ENCODE measurements at regions not wholly inside any gene's neighbourhood (a gene's known extent, or its start where the extent isn't known, plus 50 kb on each side); places are given as distances from the start of the nearest gene placed in this dataset.

GRCh38 chr3:165336786-165337185, 140.6 kb upstream of the SLITRK3 start:
- TF ChIP-seq, protein P1, sequence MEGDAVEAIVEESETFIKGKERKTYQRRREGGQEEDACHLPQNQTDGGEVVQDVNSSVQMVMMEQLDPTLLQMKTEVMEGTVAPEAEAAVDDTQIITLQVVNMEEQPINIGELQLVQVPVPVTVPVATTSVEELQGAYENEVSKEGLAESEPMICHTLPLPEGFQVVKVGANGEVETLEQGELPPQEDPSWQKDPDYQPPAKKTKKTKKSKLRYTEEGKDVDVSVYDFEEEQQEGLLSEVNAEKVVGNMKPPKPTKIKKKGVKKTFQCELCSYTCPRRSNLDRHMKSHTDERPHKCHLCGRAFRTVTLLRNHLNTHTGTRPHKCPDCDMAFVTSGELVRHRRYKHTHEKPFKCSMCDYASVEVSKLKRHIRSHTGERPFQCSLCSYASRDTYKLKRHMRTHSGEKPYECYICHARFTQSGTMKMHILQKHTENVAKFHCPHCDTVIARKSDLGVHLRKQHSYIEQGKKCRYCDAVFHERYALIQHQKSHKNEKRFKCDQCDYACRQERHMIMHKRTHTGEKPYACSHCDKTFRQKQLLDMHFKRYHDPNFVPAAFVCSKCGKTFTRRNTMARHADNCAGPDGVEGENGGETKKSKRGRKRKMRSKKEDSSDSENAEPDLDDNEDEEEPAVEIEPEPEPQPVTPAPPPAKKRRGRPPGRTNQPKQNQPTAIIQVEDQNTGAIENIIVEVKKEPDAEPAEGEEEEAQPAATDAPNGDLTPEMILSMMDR (IDR thresholded peaks at IDR 0.05), result no peak
- TF ChIP-seq POLR2AphosphoS5 (IDR thresholded peaks at IDR 0.05) (no peak), POLR2A (IDR thresholded peaks at IDR 0.05) (no peak), EP300 (IDR thresholded peaks at IDR 0.05) (no peak)

Measured in stomach (tissue), 4 donors.